Activated CD4-positive, alpha-beta T cell treated with anti-CD3 and anti-CD28 coated beads, Interleukin-2, amount 10 ng/mL, durations not matched to agents 24 days and 14 days (primary cell): ENCODE measurements at regions not wholly inside any gene's neighbourhood (a gene's known extent, or its start where the extent isn't known, plus 50 kb on each side); places are given as distances from the start of the nearest gene placed in this dataset.
"Not testable (repeated sequence)": the region's sequence is repeated elsewhere in the genome, so short reads cannot be mapped to it uniquely, and the experiment has no call there.

Experiments
- DNase-seq: peaks from one replicate; pipeline ENCODE4 v3.0.0; 2022
- H3K27ac Mint-ChIP-seq: one replicate; pipeline ENCODE4 v1.8.0; 2022; ENCODE audit warnings: mild to moderate bottlenecking, mixed read lengths
- H3K27me3 Mint-ChIP-seq: one replicate; pipeline ENCODE4 v1.8.0; 2022; ENCODE audit warnings: mixed read lengths
- H3K36me3 Mint-ChIP-seq: one replicate; pipeline ENCODE4 v1.8.0; 2022; ENCODE audit warnings: low read depth, mild to moderate bottlenecking, mixed read lengths
- H3K4me1 Mint-ChIP-seq: one replicate; pipeline ENCODE4 v1.8.0; 2021; ENCODE audit warnings: mixed read lengths
- H3K4me3 Mint-ChIP-seq: one replicate; pipeline ENCODE4 v1.8.0; 2022; ENCODE audit warnings: mild to moderate bottlenecking, moderate library complexity, mixed read lengths
- H3K9me3 Mint-ChIP-seq: one replicate; pipeline ENCODE4 v1.8.0; 2021; ENCODE audit warnings: mixed read lengths
- intact Hi-C: fragments of 100-400 bp; cut with micrococcal nuclease; formaldehyde crosslinking; loops from one replicate; pipeline ENCODE4 v1.15.1; 2023

DNA sequence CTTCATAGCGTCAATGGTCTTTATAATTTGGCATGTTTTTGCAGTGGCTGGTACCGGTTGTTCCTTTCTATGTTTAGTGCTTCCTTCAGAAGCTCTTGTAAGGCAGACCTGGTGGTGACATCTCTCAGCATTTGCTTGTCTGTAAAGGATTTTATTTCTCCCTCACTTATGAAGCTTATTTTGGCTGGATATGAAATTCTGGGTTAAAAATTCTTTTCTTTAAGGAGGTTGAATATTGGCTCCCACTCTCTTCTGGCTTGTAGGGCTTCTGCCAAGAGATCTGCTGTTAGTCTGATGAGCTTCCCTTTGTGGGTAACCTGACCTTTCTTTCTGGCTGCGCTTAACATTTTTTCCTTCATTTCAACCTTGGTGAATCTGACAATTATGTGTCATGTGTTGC, 250.0 kb upstream of the CTNNB1 start:
- intact Hi-C loops: loop anchor here (10.0 kb wide), 1 partner anchor 45 kb away; no protein-coding TSS in a partner anchor
- H3K4me3 Mint-ChIP-seq, H3K27me3 Mint-ChIP-seq, H3K4me1 Mint-ChIP-seq, H3K27ac Mint-ChIP-seq, H3K36me3 Mint-ChIP-seq, DNase-seq: not testable (repeated sequence)
- H3K9me3 Mint-ChIP-seq: peaks cover 30% of the 10 kb centered on the region

DNA sequence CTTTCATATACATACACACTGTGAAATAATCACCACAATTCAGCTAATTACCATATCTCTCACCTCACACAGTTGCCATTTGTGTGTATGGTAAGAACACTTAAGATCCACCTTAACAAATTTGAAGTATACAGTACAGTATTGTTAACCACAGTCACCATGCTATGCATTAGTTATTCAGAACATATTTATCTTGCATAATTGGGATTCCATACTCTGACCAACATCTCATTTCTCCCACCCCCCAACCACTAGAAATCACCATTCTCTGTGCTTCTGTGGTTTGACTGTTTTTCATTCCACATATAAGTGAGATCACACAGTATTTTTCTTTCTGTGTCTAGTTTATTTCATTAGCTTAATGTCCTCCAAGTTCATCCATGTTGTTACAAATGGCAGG, 247.7 kb upstream of the CTNNB1 start:
- Mint-ChIP-seq H3K27me3 (peaks cover 1% of the 10 kb centered on the region), H3K36me3 (no peaks in the 10 kb centered on the region), H3K4me1 (no peaks in the 10 kb centered on the region), H3K9me3 (peaks cover 20% of the 10 kb centered on the region), H3K27ac (no peak overlapping the region), H3K4me3 (no peak overlapping the region)
- intact Hi-C loops: no loop called here
- DNase-seq: no peak

DNA sequence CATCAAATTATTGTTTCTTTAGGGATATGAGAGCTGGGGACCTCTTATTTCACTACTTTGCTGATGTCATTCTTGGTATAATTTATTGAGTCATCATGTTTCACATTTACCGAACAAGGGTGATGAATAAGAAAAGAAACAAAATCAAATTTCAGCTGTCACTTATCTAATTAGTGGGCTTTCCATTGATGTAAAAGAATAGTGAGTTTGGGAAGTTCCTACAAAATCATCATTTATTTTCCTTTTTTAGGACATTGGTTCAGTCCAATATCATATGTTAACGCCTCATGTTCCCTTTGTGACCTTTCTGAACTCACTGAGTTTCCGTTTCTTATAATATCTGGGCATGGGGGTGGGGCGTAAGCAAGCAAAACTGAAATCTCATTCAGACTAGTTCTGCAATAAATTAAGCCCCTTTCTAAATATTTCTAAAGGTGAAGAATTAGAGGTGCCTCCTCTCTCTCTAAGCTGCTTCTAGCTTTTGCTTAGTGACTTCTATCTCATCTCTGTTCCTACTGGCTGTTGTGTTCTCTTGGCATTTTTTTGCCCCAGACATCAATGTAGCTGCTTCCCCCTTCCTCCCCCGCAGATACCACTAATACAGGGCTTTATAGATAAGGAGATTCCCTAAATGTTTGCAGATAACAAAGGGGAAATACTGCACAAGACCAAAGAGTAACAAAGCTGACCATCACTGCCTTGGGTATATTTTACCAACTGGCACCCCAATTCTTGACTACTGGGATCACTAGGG, 238.0 kb upstream of the CTNNB1 start:
- Mint-ChIP-seq H3K27ac (peak overlapping the region; percentile 52), H3K27me3 (no peaks in the 10 kb centered on the region), H3K4me1 (peaks cover 8% of the 10 kb centered on the region), H3K4me3 (no peak overlapping the region), H3K36me3 (no peaks in the 10 kb centered on the region), H3K9me3 (peaks cover 30% of the 10 kb centered on the region)
- intact Hi-C loops: loop anchor here (1.0 kb wide), 2 partner anchors 10 to 19 kb away; no protein-coding TSS in a partner anchor
- DNase-seq: no peak

DNA sequence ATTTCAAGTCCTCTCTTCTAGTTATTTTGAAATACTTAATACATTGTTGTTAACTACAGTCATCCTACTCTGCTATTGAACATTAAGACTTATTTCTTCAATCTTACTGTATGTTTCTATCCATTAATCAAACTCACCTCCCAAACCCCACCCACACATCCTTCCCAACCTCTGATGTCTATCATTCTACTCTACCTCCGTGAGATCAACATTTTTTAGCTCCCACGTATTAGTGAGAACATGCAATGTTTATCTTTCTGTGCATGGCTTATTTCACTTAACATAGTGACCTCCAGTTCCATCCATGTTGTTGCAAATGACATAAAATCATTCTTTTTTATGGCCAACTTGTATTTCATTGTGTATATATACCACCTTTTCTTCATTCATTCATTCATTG, 236.6 kb upstream of the CTNNB1 start:
- no peak for DNase-seq
- Mint-ChIP-seq H3K9me3 (peaks cover 34% of the 10 kb centered on the region), H3K4me1 (peaks cover 13% of the 10 kb centered on the region), H3K27ac (no peak overlapping the region), H3K27me3 (no peaks in the 10 kb centered on the region), H3K4me3 (no peak overlapping the region), H3K36me3 (peaks cover 1% of the 10 kb centered on the region)
- intact Hi-C loops: no loop called here

DNA sequence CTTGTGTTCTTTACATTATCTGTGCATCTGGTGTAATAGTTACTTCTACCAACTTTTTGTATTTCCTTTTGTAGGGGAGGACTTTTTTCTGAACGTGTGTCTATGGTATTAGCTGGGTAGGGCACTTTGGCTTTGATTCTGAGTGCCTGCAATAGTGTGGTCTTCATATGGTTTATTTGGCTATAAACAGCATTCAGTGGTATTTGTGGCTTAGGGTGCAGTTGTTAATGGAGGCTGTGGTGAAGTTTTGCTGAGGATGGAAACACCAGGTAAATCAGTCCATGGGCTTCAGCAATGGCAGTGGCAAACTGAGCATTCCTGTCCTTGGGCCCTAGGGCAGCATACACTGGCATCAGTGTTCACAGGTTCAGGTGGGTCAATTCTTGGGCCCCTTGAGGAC, 230.6 kb upstream of the CTNNB1 start:
- intact Hi-C loops: no loop called here
- DNase-seq: no peak
- Mint-ChIP-seq H3K36me3 (peaks cover 7% of the 10 kb centered on the region), H3K27me3 (no peaks in the 10 kb centered on the region), H3K27ac (peak overlapping the region; percentile 56), H3K4me3 (peak overlapping the region; percentile 10), H3K4me1 (peaks cover 44% of the 10 kb centered on the region), H3K9me3 (peaks cover 25% of the 10 kb centered on the region)

DNA sequence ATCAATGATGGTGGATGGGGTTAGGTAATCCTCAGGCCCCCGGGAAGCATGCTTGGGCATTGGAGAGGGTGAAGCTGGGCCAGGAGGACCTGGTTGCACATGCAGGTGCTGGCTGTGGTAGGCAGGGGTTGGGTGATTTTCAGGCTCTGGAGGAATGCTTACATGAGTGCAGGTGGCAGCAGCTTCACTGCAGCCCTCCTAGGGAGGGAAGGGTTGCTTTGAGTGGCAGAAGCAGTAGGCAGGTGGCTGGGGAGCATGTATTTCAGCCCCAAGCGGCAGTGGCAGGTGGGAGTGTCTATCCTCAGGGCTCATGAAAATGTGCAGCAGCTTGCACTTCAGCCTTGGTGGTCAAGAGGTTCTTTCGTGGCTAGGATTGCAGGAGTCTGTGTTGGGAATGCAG, 230.0 kb upstream of the CTNNB1 start:
- Mint-ChIP-seq H3K27ac (peak overlapping the region; percentile 83), H3K4me1 (peaks cover 49% of the 10 kb centered on the region), H3K36me3 (peaks cover 8% of the 10 kb centered on the region), H3K9me3 (peaks cover 24% of the 10 kb centered on the region), H3K27me3 (no peaks in the 10 kb centered on the region), H3K4me3 (no peak overlapping the region)
- intact Hi-C loops: no loop called here
- DNase-seq: no peak

DNA sequence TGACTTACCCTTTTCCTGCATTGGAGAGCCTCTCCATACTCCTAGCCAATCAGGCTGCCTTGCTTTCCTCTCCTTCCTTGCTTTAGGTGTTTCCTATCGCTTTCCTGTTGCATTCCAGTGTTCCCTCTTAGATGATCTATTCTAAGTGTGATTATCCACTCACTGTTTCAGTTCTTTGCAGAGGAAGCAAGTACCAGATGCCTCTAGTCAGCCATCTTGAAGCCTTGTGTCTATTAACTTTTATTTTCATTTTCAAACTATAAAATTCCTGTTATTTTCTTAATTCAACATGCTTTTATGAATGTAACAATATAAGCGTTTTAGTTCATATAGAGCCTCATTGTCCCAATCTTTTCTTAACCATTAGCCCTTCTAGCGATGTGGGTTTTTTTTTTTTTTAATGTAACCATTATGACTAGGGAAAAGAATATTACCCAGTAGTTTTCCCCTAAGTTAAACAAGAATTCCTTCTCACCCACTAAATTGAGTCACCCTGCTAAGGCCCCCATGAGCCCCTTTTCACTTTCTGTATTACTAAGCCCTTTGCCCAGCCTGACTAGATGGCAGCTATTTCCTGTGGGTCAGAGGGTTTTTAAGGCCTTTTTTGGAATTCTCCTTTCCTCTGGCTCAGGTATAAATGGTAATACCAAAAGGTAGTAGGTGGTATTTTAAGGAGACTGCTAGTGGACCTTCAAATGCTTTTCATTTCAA, 229.4 kb upstream of the CTNNB1 start:
- H3K27me3 Mint-ChIP-seq: no peaks in the 10 kb centered on the region
- H3K4me1 Mint-ChIP-seq: peaks cover 49% of the 10 kb centered on the region
- peaks cover 22% of the 10 kb centered on the region for H3K9me3 Mint-ChIP-seq
- H3K4me3 Mint-ChIP-seq: no peak overlapping the region
- intact Hi-C loops: loop anchor here (10.0 kb wide), 1 partner anchor 1125 kb away; the partner anchor contains the start of gene TRAK1
- H3K36me3 Mint-ChIP-seq: peaks cover 8% of the 10 kb centered on the region
- no peak for DNase-seq
- peak overlapping the region; percentile 98 for H3K27ac Mint-ChIP-seq

DNA sequence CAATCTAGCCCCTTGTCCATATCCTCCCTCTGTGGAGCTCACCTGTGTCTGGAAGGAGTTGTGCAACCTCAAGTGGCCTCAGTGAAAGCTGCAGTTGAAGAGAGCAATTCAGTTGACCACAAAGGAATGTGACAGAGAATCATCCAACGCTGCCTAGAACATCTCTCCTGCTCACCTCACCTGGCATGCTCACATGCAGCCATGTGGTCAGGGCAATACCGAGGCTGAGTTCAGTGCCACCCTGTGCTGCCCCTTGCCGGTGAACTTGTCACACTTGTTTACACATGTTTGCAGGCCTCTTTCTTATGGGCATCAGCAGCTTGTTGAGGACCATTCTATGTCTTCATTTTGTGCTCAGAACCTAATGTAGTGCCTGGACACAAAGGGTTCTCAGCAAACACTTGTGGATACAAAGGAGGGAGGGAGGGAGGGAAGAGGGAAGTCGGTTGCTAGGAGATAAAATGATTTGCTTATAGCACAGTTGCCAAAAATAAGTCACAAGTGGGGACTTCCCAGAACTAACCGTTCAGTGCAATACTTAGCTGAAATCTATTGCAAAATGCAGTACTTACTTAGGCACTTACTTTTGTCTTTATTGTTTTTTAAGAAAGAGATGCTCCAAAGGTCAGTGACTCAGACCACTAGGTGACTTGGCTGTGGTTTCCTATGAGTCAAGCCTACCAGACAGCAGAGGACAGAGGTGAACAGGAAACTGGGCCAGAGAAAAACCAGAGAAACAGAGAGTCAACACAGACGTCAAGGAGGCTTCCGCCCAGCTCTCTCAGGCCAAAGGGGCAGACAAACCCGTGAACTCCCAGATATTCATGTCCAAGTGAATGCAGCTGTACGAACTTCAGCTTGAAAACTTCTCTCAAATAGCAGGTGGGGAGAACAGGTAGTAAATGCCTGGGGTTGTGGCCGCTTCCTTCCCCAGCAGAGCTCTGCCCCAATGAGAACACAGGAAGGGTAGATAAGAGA, 227.8 kb upstream of the CTNNB1 start:
- H3K4me3 Mint-ChIP-seq: peak overlapping the region; percentile 77
- DNase-seq: peak; percentile 77
- H3K27me3 Mint-ChIP-seq: no peaks in the 10 kb centered on the region
- peaks cover 18% of the 10 kb centered on the region for H3K9me3 Mint-ChIP-seq
- intact Hi-C loops: loop anchor here (1.0 to 10.0 kb wide), 5 partner anchors 9 to 1123 kb away; partner anchors contain the start of genes CTNNB1 and TRAK1
- H3K27ac Mint-ChIP-seq: peak overlapping the region; percentile 98
- peaks cover 53% of the 10 kb centered on the region for H3K4me1 Mint-ChIP-seq
- H3K36me3 Mint-ChIP-seq: peaks cover 8% of the 10 kb centered on the region

DNA sequence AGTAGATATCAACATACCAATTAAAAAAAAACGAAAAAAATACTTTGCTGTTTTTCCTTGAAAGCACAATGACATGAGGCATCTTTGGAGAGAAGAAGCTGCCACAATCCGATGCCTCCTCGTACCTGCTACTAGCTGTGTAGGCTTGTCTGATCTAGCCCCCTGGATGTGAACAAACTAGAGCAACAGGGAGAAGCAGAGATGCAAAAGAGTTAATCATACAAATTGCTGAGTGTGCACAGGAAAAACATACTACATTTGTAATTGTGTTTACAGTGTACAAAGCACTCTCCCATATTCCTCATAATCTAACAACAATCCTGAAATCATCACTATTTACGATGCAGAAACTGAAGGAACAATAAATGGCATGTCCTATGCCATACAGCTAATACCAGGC, 227.0 kb upstream of the CTNNB1 start:
- H3K36me3 Mint-ChIP-seq: peaks cover 8% of the 10 kb centered on the region

DNA sequence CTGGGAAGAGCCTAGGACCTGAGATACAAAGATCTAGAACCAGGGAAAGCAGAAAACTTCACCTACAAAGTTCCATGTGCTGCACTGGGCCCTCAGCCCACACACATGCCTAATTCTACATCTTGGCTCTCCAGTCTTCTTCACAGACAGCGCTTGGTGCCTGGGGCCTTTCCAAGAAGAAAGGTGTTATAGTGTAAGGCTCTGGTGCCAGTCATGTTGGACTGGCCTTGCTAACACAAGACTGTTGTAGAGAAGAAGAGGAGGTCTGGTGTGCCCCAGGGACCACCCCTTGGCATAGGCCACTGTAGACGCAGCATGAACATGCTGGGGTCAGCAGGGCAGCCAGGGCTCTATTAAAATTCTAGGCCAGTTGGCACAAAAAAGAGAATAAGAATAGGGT, 226.2 kb upstream of the CTNNB1 start:
- H3K27me3 Mint-ChIP-seq: peaks cover 3% of the 10 kb centered on the region
- peaks cover 7% of the 10 kb centered on the region for H3K9me3 Mint-ChIP-seq
- H3K4me1 Mint-ChIP-seq: peaks cover 47% of the 10 kb centered on the region
- peaks cover 5% of the 10 kb centered on the region for H3K36me3 Mint-ChIP-seq
- intact Hi-C loops: loop anchor here (10.0 kb wide), 1 partner anchor 1122 kb away; the partner anchor contains the start of gene TRAK1
- no peak overlapping the region for H3K4me3 Mint-ChIP-seq
- DNase-seq: no peak
- peak overlapping the region; percentile 43 for H3K27ac Mint-ChIP-seq

More for the DNA sequence above, 227.0 kb upstream of the CTNNB1 start:
- Mint-ChIP-seq H3K27me3 (no peaks in the 10 kb centered on the region), H3K9me3 (peaks cover 13% of the 10 kb centered on the region), H3K4me3 (peak overlapping the region; percentile 43), H3K27ac (peak overlapping the region; percentile 98), H3K4me1 (peaks cover 54% of the 10 kb centered on the region)
- no peak for DNase-seq
- intact Hi-C loops: loop anchor here (10.0 kb wide), 1 partner anchor 1122 kb away; the partner anchor contains the start of gene TRAK1

DNA sequence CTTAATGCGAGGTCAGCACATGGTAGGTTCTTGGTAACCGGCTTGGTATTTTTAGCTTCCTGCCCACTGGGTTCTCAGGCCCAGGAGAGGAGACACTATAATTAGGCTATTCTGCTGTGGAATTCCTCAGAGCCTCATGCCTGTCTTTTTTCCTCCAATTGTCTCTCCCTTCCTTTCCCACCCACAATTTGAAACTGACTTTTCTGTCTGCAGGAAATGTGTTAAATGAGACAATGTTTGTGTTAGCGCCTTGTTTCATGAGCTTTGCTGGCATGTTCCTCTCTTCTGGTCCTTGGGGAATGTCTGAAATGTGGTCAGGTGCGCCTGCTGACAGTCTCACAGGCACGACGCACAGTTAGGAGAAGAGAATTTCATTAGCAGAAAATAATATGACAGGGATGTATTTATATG, 223.6 kb upstream of the CTNNB1 start:
- Mint-ChIP-seq H3K4me1 (peaks cover 47% of the 10 kb centered on the region), H3K9me3 (peaks cover 3% of the 10 kb centered on the region), H3K27ac (no peak overlapping the region), H3K27me3 (peaks cover 7% of the 10 kb centered on the region), H3K36me3 (peaks cover 3% of the 10 kb centered on the region), H3K4me3 (no peak overlapping the region)
- peak; percentile 38 for DNase-seq
- intact Hi-C loops: loop anchor here (10.0 kb wide), 1 partner anchor 1119 kb away; the partner anchor contains the start of gene TRAK1

DNA sequence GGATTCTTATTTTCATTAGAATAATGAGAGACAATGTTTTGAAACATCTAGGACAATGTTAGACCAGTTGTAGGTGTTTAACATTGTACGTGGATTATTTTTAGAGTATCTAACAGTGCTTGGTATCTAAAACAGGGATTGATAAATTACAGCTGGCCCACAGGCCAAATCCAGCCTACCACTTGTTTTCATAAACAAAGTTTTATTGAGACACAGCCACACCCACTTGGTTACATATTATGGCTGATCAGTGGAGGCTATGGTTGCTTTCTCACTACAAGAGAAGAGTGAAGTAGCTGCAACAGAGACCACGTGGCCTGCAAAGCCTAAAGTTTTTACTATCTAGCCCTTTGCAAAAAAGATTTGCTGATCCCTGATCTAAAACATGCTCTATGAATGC, 223.1 kb upstream of the CTNNB1 start:
- peaks cover 2% of the 10 kb centered on the region for H3K36me3 Mint-ChIP-seq
- no peak overlapping the region for H3K27ac Mint-ChIP-seq
- H3K27me3 Mint-ChIP-seq: peaks cover 8% of the 10 kb centered on the region
- intact Hi-C loops: loop anchor here (10.0 kb wide), 1 partner anchor 1119 kb away; the partner anchor contains the start of gene TRAK1
- H3K9me3 Mint-ChIP-seq: peaks cover 3% of the 10 kb centered on the region
- no peak overlapping the region for H3K4me3 Mint-ChIP-seq
- peaks cover 47% of the 10 kb centered on the region for H3K4me1 Mint-ChIP-seq
- peak; percentile 40 for DNase-seq

DNA sequence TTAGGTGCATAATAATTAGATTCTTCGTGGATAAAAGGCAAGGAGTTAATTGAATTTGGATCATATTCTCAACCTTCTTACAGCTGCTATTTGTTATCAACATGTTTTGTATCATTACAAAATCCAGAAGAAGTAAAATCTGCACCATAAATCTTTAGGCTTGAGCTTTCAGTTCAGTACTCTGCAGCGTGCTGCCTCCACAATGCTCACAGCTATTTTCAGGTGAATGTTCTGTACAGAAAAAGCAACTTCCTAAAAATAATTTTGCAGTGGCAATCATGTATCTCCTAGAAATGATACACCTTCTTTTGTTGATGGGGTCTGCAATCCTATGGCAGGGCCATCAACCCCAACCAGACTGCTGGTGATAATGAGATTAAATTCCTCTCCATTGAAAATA, 220.9 kb upstream of the CTNNB1 start:
- H3K36me3 Mint-ChIP-seq: peaks cover 2% of the 10 kb centered on the region
- intact Hi-C loops: loop anchor here (10.0 kb wide), 1 partner anchor 1116 kb away; the partner anchor contains the start of gene TRAK1
- DNase-seq: peak; percentile 25
- no peak overlapping the region for H3K27ac Mint-ChIP-seq
- peaks cover 20% of the 10 kb centered on the region for H3K27me3 Mint-ChIP-seq
- H3K4me1 Mint-ChIP-seq: peaks cover 34% of the 10 kb centered on the region
- peaks cover 7% of the 10 kb centered on the region for H3K9me3 Mint-ChIP-seq
- H3K4me3 Mint-ChIP-seq: no peak overlapping the region
